ENCODE measurements at regions not wholly inside any gene's neighbourhood (a gene's known extent, or its start where the extent isn't known, plus 50 kb on each side); places are given as distances from the start of the nearest gene placed in this dataset.

GRCh38 chr2:122743021-122743675 is 987.7 kb downstream of the TSN start:
- DNase-seq (ENCODE audit: low spot score) (no peak), ATAC-seq (ENCODE audit: low FRiP score) (no peak)
- TF ChIP-seq, protein P1, sequence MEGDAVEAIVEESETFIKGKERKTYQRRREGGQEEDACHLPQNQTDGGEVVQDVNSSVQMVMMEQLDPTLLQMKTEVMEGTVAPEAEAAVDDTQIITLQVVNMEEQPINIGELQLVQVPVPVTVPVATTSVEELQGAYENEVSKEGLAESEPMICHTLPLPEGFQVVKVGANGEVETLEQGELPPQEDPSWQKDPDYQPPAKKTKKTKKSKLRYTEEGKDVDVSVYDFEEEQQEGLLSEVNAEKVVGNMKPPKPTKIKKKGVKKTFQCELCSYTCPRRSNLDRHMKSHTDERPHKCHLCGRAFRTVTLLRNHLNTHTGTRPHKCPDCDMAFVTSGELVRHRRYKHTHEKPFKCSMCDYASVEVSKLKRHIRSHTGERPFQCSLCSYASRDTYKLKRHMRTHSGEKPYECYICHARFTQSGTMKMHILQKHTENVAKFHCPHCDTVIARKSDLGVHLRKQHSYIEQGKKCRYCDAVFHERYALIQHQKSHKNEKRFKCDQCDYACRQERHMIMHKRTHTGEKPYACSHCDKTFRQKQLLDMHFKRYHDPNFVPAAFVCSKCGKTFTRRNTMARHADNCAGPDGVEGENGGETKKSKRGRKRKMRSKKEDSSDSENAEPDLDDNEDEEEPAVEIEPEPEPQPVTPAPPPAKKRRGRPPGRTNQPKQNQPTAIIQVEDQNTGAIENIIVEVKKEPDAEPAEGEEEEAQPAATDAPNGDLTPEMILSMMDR (IDR thresholded peaks at IDR 0.05), result no peak

- ATAC-seq (ENCODE audit: low FRiP score), result no peak
- TF ChIP-seq, protein P1 (IDR thresholded peaks at IDR 0.05), result no peak
- no peak for DNase-seq (ENCODE audit: low spot score)
These were observed 990.2 kb downstream of the TSN start for GRCh38 chr2:122745603-122746002.

GRCh38 chr2:122747670-122748069 is 992.2 kb downstream of the TSN start:
- TF ChIP-seq, protein P1 (IDR thresholded peaks at IDR 0.05), result no peak
- ATAC-seq (ENCODE audit: low FRiP score), result no peak
- DNase-seq (ENCODE audit: low spot score), result no peak

GRCh38 chr2:122748552-122749011 is 993.1 kb downstream of the TSN start:
- TF ChIP-seq, protein P1 (IDR thresholded peaks at IDR 0.05), result no peak
- DNase-seq (ENCODE audit: low spot score) (no peak), ATAC-seq (ENCODE audit: low FRiP score) (no peak)

- TF ChIP-seq, protein P1 (IDR thresholded peaks at IDR 0.05), result no peak
- DNase-seq (ENCODE audit: low spot score), result no peak
- ATAC-seq (ENCODE audit: low FRiP score), result no peak
These were observed 994.0 kb downstream of the TSN start for GRCh38 chr2:122749405-122749804.

DNA sequence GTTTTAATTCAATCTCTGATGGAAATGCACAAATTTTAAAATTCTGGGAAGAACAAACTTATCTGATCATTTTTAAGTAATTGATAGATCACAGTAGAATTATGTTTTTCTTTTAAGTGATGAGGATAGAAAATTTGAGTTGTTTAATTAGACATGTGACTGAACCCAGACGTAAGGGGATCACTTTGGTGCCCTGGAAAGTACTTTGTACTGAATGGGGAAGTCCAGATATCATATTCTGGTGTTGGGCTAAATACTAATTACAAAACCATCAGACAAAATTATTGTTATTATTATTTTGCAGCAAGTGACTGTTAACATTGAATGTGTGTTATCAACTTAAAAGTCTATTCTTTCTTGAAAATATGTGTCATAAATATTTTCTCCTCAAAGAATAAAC is 994.6 kb downstream of the TSN start:
- ATAC-seq (ENCODE audit: low FRiP score), result no peak
- DNase-seq (ENCODE audit: low spot score), result no peak
- TF ChIP-seq, protein P1 (IDR thresholded peaks at IDR 0.05), result no peak

DNA sequence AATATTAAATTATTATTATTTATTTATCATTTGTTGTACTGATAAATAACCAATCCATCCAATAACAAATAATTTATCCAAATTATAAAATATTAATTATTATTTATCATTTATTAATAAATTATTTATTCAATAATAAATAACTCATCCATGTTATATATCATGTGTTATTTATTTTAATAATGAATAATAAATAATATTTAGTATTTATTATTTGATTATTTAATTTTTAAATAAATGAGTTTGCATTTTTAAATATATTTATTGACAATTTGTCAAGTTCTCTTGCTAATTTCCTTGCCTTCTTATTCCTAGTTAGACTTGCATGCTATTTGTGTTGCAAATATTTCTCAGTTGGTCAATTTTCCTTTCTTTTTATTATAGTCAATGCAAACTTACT is 995.4 kb downstream of the TSN start:
- no peak for ATAC-seq (ENCODE audit: low FRiP score)
- TF ChIP-seq, protein P1 (IDR thresholded peaks at IDR 0.05), result no peak
- no peak for DNase-seq (ENCODE audit: low spot score)

All from omental fat pad (tissue), 3 donors.